Adrenal gland (tissue), 5 donors: ENCODE measurements at regions not wholly inside any gene's neighbourhood (a gene's known extent, or its start where the extent isn't known, plus 50 kb on each side); places are given as distances from the start of the nearest gene placed in this dataset.

Experiments
- POLR2A ChIP-seq, 2 donors: fragments of 450-650 bp; IDR thresholded peaks; one replicate each; pipeline ENCODE4 v1.6.1; 2017; ENCODE audit warnings: antibody characterized with exemption in 2 of 2, mild to moderate bottlenecking in 2 of 2, moderate library complexity in 1 of 2
- TF ChIP-seq, protein P1 (sequence below), 6 experiments: fragments of 450-650 bp in 4 of 6; fragments of 200-600 bp in 2 of 6; sonication (generic) in 1 of 6; IDR thresholded peaks; 1 replicate in 5 of 6; 2 replicates in 1 of 6; pipeline versions ENCODE4 v1.5.1 to v1.8.0; 2016 to 2021; ENCODE audit warnings: antibody characterized with exemption in 6 of 6, mild to moderate bottlenecking in 2 of 6, moderate library complexity in 1 of 6
- donor health status: DM: no; HTN: no; CAD: no.

GRCh38 chr2:137748533-137748932, 215.7 kb upstream of the HNMT start:
- TF ChIP-seq, protein P1, sequence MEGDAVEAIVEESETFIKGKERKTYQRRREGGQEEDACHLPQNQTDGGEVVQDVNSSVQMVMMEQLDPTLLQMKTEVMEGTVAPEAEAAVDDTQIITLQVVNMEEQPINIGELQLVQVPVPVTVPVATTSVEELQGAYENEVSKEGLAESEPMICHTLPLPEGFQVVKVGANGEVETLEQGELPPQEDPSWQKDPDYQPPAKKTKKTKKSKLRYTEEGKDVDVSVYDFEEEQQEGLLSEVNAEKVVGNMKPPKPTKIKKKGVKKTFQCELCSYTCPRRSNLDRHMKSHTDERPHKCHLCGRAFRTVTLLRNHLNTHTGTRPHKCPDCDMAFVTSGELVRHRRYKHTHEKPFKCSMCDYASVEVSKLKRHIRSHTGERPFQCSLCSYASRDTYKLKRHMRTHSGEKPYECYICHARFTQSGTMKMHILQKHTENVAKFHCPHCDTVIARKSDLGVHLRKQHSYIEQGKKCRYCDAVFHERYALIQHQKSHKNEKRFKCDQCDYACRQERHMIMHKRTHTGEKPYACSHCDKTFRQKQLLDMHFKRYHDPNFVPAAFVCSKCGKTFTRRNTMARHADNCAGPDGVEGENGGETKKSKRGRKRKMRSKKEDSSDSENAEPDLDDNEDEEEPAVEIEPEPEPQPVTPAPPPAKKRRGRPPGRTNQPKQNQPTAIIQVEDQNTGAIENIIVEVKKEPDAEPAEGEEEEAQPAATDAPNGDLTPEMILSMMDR (IDR thresholded peaks at IDR 0.05), result no peak
- no peak for TF ChIP-seq POLR2A (IDR thresholded peaks at IDR 0.05)
